22Rv1 (cell line): ENCODE measurements at regions not wholly inside any gene's neighbourhood (a gene's known extent, or its start where the extent isn't known, plus 50 kb on each side); places are given as distances from the start of the nearest gene placed in this dataset.

Experiments
- H3K27ac ChIP-seq: fragments of 450-650 bp; 2 replicates; pipeline ENCODE4 v1.5.1; 2017
- ZFX ChIP-seq: fragments of 450-650 bp; IDR thresholded peaks from 2 replicates; pipeline ENCODE4 v1.6.1; 2017; ENCODE audit warnings: antibody characterized with exemption, borderline replicate concordance
- TF ChIP-seq, protein P1 (sequence below): fragments of 450-650 bp; IDR thresholded peaks from 2 replicates; pipeline ENCODE4 v1.5.1; 2017; ENCODE audit warnings: mild to moderate bottlenecking

DNA sequence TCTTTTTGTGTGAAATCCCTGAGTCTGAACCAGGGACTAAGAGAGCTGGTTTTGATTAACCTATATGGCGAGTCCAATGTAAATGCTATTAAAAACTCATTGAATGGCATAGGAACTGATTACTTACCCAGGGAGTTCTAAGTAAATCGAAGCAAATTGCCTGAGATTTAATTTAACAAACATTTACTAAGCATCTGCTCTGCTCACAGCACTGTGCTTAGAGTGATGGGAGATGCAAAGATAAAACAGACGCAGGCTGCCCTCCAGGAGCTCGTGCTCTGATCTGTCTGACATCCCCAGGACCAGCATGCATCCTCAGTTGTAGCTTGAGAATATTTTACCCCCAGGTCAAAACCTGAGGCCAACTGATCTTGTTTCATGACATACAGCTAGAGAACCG is 247.9 kb downstream of the NR2F2 start:
- TF ChIP-seq ZFX: no peak
- no peak overlapping the region for H3K27ac ChIP-seq

DNA sequence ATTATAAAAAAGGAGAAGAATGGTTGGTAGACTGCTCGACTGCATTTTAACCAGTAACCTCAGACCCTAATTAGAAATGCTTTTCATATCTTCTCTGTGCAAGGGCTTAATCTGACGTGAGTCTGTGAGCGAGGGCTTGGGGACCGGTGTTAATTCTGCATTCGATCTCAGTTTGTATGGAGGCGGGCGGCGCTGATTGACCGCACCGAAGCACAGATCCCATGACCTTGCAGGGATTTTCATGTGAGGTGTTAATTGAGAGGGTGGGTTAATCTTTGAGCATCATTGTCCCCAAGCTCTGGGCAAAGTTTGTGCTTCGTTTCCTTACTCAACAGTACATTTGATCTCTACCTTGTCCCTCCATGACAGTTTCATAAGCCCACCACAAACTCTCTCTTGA is 250.9 kb downstream of the NR2F2 start:
- TF ChIP-seq ZFX: no peak
- H3K27ac ChIP-seq: no peak overlapping the region

DNA sequence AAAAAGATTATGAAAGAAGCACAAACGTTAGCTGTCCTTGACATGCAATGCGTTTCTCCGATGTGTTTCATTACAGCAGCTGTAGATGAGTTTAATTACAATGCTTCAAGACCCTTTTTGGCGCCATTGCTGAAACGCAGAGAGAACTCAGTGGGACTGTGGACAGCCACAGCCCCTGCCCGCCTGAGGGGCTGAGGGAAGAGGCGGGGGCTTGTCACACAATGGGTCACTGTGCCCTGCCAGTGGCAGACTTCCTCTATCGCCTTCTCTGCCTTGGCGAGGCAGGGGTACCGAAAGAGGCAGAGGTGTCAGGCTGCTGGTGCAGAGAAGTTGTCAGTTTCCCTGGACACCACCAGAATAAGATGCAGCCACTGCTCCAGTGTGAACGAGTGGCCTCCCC is 252.0 kb downstream of the NR2F2 start:
- TF ChIP-seq, protein P1, sequence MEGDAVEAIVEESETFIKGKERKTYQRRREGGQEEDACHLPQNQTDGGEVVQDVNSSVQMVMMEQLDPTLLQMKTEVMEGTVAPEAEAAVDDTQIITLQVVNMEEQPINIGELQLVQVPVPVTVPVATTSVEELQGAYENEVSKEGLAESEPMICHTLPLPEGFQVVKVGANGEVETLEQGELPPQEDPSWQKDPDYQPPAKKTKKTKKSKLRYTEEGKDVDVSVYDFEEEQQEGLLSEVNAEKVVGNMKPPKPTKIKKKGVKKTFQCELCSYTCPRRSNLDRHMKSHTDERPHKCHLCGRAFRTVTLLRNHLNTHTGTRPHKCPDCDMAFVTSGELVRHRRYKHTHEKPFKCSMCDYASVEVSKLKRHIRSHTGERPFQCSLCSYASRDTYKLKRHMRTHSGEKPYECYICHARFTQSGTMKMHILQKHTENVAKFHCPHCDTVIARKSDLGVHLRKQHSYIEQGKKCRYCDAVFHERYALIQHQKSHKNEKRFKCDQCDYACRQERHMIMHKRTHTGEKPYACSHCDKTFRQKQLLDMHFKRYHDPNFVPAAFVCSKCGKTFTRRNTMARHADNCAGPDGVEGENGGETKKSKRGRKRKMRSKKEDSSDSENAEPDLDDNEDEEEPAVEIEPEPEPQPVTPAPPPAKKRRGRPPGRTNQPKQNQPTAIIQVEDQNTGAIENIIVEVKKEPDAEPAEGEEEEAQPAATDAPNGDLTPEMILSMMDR: no peak
- no peak for TF ChIP-seq ZFX
- H3K27ac ChIP-seq: no peak overlapping the region

DNA sequence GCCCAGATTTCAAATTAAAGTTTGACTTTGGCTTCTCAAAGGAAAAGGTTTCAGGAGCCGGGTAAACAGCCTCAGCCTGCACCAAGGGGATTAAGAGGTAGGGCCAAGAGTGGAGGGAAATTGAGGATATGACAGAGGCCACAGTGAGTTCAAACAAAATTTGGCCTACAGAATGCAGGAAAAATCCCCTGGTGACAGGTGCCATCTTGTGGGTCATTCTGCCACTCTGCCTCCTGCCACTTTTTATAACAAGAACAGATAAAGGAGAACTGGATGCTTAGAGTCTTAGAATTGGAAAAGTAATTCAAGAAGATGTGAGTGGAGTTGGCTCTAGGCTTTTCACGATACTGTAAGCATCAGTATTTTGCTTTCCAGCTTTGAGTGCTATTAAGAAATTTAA is 253.2 kb downstream of the NR2F2 start:
- TF ChIP-seq ZFX: no peak
- TF ChIP-seq, protein P1: peak; percentile 20
- H3K27ac ChIP-seq: no peak overlapping the region

DNA sequence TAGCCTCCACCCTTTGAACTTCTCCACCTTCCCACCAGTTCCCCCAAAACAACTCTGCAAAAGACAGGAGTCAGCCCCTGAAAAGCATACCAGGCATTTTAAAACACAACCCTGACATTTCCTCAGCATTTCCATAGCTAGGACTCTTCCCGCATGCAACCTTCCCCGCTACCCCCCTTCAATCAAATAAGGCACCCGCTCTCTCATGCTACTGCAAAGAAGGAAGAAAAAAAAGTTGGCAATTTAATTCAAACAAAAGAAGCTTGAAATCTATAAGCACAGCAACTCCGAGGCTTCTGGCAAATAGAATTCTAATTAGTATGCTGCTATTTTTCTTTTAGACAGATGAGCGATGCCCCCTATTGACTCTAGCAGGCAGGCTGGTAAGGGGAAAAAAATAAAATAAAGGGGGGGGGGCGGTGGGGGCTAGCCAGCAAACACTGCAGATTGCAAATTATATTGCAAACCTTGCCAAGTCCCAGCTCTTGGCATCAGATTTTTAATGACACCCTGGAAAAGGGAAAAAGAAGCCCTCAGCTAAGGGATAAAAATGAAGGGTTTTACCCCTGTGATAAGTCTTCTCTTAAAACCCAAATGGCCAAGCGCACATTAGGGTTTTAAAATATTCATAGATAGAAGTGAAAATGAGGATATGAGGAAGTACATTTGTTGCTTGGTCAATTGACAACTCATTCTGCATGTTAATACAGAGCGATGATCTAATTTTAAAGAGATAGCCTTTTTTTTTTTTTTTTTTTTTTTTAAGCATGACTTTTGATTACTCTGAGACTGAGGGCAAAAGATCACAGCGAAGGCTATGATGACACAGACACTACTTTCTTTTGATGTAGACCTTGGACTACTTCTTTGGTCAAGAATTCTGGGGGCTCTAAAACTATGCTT is 255.2 kb downstream of the NR2F2 start:
- no peak overlapping the region for H3K27ac ChIP-seq
- TF ChIP-seq, protein P1: peak; percentile 42
- no peak for TF ChIP-seq ZFX

DNA sequence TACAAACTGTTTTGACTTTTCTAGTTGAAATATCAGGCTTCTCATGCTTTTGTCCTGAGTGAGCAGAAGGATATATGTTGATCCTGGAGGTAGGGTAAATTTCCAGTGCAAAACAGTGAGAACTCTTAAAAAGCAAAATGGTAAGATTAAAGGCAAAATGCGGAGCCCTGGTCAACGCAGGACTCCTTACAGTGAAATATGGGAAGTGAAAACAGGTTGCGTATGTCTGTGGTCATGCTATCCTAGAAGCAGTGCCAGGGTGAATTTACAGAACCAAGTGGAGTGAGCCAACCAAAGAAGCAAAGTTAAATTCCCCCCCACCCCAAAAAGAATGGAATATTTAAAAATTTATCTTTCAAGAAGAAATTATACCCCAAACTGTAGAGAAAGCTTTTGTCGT is 256.4 kb downstream of the NR2F2 start:
- no peak overlapping the region for H3K27ac ChIP-seq
- no peak for TF ChIP-seq ZFX
- TF ChIP-seq, protein P1: no peak

DNA sequence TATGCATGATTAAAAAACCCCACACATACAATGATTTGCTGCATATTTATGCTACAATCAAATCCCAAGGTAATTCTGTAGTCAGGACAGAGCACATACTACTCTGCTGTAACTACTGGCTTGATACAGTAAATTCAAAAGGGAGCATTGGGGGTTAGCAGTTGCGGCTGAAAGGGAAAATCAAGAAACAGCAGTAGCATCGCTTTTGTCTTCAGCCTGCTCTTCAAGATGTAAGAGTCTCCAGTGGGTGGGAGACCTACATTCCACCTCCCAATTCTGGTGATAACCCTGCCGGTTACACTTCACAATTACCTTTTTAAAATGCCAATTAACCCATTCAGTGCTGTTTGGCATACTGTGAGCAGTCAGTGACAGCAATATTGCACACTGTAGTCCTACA is 259.4 kb downstream of the NR2F2 start:
- no peak overlapping the region for H3K27ac ChIP-seq
- TF ChIP-seq ZFX: no peak
- TF ChIP-seq, protein P1: no peak

DNA sequence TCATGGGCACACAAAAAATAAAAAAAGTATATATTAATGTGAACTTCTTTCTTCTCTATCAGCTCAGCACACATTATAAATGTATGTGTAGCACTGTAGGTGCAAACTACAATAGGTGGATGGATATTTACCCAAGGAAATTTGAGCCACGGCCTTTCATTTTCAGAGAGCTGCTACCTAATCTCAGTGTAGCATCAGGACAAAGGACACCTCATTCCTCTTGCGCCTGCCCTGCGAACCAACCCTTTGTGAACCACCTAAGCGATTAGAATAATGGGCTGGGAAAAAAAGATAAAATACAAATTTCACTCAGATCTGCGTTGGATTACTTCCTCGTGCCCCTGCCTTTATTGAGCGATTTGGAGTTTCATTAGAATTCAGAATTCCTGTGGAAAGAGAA is 263.2 kb downstream of the NR2F2 start:
- H3K27ac ChIP-seq: no peak overlapping the region
- no peak for TF ChIP-seq ZFX
- TF ChIP-seq, protein P1: no peak
